NCI-H1417 treated with DMSO at 0.1 percent for 48 hours (cell line): ENCODE measurements at regions not wholly inside any gene's neighbourhood (a gene's known extent, or its start where the extent isn't known, plus 50 kb on each side); places are given as distances from the start of the nearest gene placed in this dataset.

Source experiments
- DNase-seq: peaks from one replicate; lab custom pipeline; 2025; lab: John Stamatoyannopoulos, UW

GRCh38 chr11:11039208-11039965 is 181.5 kb upstream of the ZBED5 start:
- DNase-seq, result no peak

- DNase-seq, result no peak
These were observed 180.9 kb upstream of the ZBED5 start for GRCh38 chr11:11038782-11039181.

GRCh38 chr11:11038352-11038751 is 180.5 kb upstream of the ZBED5 start:
- no peak for DNase-seq

DNA sequence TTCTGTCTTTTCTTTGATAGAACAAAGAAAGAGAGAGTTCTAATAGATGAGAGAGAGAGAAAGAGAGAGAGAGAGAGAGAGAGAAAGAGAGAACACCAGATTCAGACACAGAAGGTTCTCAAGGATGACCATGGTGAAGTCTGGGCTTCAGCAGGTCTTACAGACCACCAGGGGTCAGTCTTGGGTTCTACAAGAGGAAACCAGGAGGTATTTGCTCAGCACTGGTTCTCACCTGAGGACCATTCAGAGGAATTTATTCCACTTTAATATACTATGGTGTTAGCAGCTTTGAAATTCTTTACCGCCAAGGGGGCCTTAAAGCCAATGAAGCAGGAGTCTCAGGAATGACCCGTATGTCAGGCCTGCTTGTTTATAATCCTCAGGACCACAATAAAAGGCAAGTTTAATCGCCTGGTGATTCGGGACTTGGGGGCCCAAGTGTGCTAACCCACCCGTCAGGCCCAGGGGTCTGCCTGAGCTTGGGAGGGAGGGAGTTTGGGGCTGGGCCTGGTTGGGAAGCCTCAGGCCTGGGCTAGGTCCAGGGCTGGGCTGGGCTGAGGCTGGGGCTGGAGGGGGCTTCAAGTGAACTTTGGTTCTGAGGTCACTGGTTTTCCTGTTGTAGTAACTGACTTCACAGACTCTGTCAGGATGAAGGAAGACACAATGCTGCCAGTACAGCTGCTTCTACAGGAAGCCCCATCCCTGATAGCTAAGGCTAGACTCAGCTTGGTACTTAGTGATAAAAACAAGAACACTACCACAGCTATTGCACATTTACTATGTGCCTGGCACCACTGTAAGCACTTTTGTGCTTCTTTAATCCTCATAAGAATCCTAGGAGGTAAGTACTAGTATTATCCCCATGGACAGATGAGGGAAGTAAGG is 179.2 kb upstream of the ZBED5 start:
- no peak for DNase-seq

DNA sequence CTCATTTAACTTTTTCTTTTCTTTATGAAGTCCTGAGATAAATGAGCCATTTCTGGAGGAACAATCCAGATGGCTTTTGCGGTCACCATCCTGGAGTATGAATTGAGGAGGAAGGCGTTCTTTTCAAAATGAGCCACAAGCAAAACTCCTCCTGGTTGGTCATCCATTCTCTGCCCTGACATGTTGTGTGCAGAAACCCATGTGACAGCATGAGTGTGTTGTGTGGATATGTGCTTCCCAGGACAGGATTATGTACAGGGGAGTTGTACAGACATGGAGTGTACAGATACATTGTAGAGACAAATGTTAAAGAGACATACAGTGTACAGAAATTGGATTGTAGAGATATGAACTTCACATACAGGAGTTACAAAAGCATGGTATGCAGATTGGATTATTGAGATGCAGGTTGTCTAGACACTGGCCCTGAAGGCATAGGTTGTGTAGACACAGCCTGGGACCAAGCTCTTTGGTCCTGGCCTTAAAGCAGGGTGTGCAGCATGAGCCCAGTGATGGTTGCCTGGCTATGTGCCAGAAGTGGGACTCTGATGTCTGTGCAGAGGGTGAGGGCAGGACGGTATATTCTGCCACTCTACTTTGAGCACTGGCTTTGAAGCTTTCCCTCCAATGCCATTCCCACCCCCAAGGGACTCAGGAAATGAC is 178.5 kb upstream of the ZBED5 start:
- no peak for DNase-seq

- DNase-seq, result no peak
These were observed 177.5 kb upstream of the ZBED5 start for GRCh38 chr11:11035331-11035730.

GRCh38 chr11:11034476-11034875 is 176.6 kb upstream of the ZBED5 start:
- no peak for DNase-seq

DNA sequence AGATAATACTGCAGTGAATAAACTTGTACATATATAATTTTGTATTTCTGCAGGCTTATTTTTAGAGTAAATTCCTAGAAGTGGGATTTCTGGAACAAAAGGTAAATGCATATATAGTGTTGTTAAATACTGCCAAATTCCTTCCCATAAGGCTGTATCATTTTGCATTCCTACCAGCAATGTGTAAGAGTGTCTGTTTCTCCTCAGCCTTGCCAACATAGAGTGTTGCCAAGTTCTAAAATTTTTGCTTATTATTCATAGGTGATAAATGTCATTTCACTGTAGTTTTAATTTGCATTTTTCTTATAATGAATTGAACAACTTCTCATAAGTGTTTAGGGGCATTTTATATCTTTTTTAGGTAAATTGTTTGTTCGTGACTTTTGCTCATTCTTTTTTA is 174.2 kb upstream of the ZBED5 start:
- DNase-seq, result no peak

GRCh38 chr11:11029027-11029426 is 171.2 kb upstream of the ZBED5 start:
- DNase-seq, result no peak

DNA sequence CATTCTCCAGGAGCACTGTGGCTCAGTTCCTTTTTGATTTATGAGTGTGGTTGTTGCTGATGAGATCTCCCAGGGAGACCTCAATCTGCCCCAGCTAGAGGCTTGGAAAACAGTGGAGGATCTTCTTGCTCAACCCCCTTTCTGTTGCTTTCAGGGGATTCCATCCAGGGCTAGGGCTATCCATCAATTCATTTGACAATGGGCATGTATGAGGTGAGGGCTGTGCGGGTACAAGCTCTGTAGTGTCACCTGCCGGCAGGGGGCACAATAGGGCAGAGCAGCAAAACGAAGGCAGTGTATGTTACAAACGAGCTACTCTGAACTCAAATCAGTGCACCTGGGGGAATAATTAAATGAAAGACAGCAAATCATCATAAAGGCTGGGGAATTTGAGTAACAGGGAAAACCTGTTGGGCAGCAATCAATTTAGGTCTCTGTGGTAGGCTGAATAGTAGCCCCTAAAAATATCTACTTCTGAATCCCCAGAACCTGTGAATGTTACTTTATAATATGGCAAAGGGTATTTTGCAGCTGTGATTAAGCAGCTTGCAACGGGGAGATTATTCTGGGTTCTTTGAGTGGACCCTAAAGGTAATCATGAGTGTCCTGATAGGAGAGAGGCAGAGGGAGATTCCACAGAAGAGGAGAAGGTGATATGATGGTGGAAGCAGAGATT is 170.3 kb upstream of the ZBED5 start:
- DNase-seq, result no peak

GRCh38 chr11:11027288-11027687 is 169.4 kb upstream of the ZBED5 start:
- DNase-seq, result no peak

DNA sequence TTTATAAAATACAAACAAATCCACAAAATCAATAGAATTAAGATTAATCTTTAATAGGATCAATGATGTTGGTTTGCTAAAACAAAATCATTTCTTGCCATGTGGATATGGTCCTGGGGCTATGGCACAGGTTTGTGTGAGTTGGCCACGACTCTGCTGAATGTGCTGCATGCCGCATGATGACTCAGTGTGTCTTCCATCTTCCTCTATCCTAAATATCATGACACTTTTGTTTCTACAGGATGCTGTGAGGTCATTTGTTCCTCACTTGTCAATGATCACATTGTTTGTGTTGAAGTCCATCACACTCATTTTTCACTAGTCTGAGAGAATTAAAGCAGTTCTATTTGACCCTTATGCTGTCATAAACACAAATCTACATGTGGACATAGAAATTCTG is 167.2 kb upstream of the ZBED5 start:
- no peak for DNase-seq

- DNase-seq, result no peak
These were observed 164.4 kb upstream of the ZBED5 start for GRCh38 chr11:11022125-11022730.

DNA sequence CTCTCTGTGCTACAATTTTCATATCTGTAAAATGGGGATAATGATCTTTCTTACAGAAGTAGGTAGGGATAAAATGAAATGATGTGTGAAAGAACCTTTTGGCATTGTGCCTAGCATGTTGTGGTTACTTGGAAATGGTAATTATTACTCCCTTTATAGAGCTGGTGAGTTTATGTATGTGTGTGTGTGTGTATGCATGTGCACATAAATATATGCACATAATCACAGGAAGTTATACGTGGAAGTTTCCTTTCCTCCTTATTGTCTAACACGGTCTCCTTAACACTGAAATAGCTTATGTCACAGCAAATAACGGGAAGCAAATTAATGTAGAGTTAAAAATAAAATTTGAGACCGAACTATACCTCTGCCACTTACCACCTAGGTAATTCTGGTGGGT is 163.7 kb upstream of the ZBED5 start:
- no peak for DNase-seq

DNA sequence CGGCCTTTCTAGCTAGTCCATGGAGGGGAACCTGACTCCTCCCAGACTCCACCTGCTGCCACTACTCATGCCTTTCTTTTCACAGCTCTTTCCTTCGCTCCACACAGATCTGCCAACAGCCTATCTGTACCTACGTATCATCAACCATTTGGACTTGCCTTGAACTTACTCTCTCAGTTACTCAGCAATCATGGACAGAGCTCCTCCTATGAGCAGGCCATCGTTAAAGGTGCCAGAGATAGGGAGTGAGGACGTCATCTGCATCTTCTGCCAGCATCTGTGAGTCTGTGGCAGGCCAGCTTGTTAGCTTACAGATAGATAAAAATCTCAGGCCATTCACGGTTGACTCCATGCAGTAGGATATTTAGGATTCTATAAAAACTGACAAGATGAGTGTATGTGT is 162.9 kb upstream of the ZBED5 start:
- no peak for DNase-seq

- DNase-seq, result no peak
These were observed 162.4 kb upstream of the ZBED5 start for GRCh38 chr11:11020219-11020726.

DNA sequence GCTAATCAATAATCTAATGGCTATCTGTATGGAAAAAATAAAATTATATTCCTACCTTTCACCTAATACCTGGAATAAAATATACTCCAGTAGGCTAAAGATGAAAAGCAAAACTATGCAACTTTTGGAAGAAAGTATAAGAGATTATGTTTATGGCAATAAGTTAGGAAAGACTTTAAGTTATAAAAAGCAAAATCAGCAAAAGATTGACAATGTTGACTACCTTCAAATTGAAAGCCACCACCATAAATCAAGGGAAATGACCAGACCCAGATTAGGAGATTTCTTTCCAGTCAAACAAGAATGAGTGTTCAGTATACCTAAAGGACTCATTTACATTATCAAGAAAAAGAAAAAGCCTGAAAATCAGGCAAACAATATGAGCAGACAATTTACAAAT is 159.1 kb upstream of the ZBED5 start:
- DNase-seq, result no peak

DNA sequence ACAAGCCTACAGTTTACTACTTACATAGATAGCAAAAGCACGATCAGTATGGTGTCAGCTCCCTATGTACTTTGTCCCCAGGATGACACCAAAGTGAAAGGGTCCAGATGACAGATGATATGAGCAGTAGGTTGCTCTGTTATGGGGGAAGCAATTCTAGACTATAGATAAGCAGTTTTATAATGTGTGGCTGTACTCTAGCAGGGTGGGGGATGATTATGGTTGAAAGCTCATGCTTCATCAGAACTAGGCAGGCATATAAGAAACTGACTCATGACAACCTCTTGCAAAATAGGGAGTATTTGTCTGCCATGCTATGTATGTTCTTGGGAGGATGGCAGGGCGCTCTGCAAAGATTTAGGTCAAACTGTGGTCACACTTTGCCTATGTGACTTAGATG is 158.2 kb upstream of the ZBED5 start:
- DNase-seq, result no peak

DNA sequence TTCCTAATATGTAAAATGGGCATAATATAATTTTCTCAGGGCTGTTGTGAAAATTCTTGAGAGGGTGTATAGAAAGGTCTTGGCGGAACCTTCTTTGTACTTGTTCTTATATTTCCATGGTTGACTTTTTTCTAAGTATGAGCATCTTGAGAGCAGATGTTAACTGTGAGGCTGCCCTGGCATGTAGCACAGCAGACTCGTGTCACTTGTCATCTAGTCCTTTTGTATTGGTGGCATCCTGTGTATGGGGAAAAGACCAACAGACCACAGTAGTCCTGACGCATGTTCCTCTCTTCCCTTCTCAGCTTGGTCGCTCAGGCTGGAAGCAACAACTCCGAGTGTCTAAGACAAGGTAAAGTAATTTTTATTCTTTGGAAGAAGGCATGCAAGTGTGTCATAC is 153.8 kb upstream of the ZBED5 start:
- DNase-seq, result no peak

DNA sequence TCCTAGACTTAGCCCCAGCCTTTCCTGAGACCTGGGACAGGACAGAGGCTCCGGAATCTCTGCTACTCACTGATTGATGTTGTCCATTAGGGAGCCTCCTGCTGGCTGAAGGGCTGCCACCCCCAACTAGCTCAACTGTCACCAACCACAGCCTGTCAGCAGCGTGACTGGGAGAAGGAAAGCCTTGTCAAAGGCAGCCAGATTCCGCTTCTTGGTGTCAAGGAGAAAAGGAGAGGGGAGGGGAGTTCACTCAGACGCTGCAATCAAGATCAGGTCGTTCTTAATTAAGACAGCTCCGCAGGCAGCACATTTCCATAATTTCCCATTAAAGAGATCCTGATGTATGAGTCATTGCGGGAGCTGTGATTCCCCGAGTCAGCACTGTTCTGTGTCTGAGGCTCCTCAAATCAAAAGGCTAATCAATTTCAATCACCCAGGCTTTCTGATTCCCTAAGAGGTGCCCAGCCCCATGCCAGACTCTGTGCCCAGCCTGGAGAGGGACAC is 152.8 kb upstream of the ZBED5 start:
- no peak for DNase-seq

DNA sequence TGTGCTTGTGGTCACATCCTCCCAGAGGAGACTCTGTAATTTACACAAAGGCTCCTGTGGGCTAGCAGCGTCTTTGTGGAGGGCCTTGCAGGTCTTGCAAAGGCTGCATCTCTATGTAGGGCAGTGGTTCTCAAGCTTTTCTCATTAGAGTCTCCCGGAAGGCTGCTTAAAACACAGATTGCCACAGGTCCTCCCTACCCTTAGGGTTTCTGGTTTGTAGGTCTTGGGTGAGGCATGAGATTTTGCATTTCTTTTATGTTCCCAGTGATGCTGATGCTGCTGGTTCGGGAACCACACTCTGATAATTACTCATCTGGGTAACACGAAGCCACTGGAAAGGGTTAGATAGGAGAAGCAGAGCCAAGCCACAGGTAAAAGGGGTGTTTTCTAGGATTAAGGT is 151.3 kb upstream of the ZBED5 start:
- DNase-seq, result no peak
